ENCODE measurements at regions not wholly inside any gene's neighbourhood (a gene's known extent, or its start where the extent isn't known, plus 50 kb on each side); places are given as distances from the start of the nearest gene placed in this dataset.
"Not testable (repeated sequence)": the region's sequence is repeated elsewhere in the genome, so short reads cannot be mapped to it uniquely, and the experiment has no call there.

DNA sequence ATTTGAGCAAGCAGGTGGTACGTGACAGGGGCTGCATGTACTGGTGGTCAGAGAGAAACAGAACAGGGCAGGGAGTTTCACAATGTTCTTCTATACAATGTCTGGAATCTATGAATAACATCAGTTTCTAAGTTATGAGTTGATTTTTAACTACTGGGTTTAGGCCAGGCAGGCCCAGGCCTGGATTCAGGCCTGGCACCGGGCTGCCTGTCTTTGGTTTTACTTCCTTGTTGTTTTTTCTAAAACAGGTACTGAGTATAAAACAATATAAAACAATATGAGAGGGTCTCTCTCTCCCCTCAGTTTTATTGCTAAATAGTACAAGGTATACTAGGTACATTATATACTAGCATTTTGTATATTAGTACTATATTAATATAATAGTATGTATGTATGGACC lies 742.7 kb upstream of the FAT3 start:
- TF ChIP-seq, protein P1, sequence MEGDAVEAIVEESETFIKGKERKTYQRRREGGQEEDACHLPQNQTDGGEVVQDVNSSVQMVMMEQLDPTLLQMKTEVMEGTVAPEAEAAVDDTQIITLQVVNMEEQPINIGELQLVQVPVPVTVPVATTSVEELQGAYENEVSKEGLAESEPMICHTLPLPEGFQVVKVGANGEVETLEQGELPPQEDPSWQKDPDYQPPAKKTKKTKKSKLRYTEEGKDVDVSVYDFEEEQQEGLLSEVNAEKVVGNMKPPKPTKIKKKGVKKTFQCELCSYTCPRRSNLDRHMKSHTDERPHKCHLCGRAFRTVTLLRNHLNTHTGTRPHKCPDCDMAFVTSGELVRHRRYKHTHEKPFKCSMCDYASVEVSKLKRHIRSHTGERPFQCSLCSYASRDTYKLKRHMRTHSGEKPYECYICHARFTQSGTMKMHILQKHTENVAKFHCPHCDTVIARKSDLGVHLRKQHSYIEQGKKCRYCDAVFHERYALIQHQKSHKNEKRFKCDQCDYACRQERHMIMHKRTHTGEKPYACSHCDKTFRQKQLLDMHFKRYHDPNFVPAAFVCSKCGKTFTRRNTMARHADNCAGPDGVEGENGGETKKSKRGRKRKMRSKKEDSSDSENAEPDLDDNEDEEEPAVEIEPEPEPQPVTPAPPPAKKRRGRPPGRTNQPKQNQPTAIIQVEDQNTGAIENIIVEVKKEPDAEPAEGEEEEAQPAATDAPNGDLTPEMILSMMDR (IDR thresholded peaks at IDR 0.05): not testable (repeated sequence)
- not testable (repeated sequence) for TF ChIP-seq POLR2A (IDR thresholded peaks at IDR 0.05)
